HG03095 (cell line): ENCODE measurements at regions not wholly inside any gene's neighbourhood (a gene's known extent, or its start where the extent isn't known, plus 50 kb on each side); places are given as distances from the start of the nearest gene placed in this dataset.
"Not testable (repeated sequence)": the region's sequence is repeated elsewhere in the genome, so short reads cannot be mapped to it uniquely, and the experiment has no call there.

ENCODE experiments used
- ATAC-seq: cut with Tn5 transposase; IDR thresholded peaks from one replicate; pipeline ENCODE4 v1.9.1; 2021; ENCODE audit warnings: moderate library complexity; ENCODE audit not compliant: unreplicated experiment

DNA sequence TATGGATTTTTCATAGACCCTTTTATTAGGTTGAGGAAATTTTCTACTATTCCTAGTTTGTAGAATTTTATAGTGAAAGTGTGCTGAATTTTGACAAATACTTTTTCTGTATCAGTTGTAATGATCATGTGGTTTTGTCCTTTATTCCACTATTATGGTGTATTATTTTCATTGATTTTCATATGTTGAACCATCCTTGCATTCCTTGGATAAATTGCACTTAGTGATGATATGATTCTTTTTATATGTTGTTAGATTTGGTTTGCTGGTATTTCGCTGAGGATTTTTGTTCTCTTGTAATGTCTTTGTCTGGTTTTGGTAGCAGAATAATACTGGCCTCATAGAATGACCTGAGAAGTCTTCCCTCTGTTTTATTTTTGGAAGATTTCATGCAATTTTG is 140.6 kb upstream of the CDK6 start:
- ATAC-seq, result no peak

GRCh38 chr7:92973974-92974373 is 137.6 kb upstream of the CDK6 start:
- no peak for ATAC-seq

GRCh38 chr7:92973293-92973731 is 136.9 kb upstream of the CDK6 start:
- no peak for ATAC-seq

GRCh38 chr7:92972441-92972840 is 136.1 kb upstream of the CDK6 start:
- no peak for ATAC-seq

DNA sequence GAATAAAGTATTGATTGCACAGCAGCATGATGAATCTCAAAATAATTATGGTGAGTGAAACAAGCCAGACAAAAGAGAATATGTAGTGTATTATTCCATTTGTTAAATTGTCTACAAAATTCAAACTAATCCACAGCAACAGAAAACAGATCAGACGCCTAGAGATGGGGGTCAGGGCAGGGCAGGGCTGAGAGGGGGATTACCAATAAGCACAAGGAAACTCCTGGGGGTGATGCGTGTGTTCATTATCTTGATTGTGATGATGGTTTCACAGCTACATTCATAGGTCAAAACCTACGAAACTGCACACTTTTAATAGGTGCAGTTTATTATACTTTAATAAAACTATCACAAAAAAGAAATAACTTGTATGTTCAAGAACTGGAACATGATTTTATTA is 132.7 kb upstream of the CDK6 start:
- no peak for ATAC-seq

- no peak for ATAC-seq
Observed at GRCh38 chr7:92968502-92968901, 132.1 kb upstream of the CDK6 start.

- no peak for ATAC-seq
Observed at GRCh38 chr7:92967238-92967637, 130.9 kb upstream of the CDK6 start.

DNA sequence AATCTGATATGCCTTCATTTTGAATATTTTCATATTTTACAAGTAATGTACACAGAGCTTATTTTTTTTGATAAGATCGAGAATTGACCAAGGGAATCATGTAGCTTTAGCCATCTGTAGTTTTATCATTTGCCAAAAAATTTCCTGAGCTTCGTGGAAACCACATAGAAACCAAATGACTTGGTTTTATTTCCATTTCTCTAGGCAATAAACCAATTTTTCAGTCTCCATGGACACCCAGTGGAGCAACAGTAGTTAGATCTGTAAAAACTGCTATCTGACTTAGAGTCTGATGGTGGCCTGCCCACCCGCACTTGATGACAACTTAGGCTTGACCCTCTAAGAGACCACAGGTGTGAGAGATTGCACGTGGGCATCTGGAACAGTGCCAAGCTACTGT is 127.8 kb upstream of the CDK6 start:
- no peak for ATAC-seq

DNA sequence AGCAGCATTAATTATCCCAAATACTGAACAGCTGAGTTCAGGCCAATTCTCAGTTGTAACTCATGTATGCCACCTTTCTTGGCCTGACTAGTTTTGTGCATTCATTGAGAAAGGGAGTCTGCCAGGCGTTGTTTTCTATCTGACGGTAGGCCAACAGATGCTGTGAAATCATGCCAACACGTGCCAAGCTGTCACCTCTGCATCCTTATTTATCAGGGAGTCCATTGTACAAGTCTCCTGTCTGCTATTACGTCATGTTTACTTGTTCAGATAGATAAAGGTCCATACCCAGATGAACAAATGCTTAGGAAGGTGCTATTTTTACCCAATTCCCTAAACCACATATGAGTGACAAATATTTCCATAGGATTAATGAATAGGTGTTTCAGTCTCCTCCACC is 127.2 kb upstream of the CDK6 start:
- no peak for ATAC-seq

DNA sequence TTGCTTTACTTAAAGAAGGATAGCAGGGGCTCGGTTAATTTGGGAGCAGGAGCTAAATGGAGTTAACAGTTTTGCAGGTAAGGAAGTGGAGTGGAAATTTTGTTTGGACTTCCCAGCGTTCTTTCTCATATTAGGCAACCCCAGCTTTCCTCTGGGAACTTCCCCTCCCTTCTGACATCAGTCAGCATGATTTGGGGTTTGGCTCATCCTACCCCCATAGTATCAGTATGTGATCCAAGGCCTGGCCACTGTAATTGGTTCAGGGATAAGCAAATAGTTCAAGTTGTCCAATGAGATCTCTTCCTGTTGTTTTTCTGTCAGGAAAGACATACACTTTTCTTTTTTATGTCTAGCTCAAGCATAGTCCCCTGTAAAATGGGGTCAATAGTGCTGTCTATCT is 125.6 kb upstream of the CDK6 start:
- no peak for ATAC-seq

DNA sequence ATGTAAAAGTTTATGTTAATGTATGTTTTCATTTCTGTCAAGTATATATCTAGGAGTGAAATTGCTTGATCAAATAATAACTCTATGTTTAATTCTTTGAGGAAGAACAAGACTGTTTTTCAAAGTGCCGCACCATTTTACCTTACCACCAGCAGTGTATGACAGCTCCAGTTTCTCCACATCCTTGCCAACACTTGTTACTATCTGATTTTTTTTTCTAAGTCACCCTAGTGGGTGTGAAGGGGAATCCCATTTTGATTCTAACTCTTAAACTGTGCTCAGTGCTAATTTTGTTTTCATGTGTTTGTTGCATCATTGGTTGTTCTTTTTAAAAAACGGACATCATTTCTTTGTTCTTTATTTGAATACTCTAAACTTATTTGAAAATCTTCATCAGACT is 120.2 kb upstream of the CDK6 start:
- no peak for ATAC-seq

DNA sequence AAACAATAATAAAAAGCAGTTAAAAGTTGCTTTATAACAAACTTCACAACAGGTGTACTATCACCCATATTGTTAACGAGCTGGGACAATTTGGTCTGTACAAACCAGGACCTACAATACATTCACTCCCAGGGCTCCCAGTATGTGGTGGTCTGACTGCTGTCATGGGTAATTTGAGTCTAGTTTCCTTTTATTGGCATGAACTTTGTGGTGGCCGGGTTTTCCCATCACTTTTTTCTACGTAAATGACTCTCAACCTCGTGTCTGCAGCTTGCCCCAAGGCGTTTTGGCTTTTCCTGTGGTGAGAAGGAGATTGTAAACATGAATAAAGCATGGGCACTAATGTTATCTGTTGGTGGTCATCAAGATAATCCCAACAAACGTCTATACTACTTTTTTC is 118.7 kb upstream of the CDK6 start:
- no peak for ATAC-seq

DNA sequence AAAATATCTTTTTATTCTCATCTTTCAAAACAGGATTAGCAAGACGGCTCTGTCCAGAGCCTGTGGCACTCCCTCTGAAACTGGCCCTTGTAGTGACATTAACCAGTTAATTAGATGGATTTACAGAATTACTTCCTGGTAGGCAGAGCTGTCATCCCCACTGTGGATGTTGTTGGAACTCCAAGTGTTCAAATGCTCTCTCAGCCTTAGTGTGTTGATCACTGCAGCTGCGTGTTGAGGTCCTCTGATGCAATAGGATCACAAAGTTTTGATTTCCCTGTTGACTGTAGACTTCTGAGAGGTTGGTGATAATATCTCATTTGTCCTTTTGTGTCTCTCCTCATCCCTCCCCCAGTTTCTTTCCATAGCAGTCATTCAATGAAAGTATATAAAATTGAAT is 117.3 kb upstream of the CDK6 start:
- ATAC-seq, result no peak

GRCh38 chr7:92949748-92950147 is 113.4 kb upstream of the CDK6 start:
- no peak for ATAC-seq

DNA sequence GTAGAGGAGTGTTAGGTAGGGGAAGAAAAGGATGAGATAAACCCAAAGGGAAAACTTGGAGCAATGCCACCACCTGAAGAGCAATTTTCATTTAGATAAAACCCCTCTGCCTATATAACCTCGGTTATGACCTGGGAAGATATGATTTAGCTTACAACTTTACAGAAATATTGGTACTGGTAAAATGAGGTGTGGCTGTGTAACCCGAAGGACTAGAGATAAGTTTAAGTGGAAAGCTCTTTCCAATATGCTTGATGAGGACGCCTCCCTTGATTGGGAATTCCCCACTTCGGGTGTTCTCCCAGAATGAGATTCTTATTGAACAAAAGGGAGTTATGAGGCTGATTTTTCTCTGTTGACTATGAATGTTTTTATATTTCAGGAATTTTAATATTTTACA is 109.5 kb upstream of the CDK6 start:
- no peak for ATAC-seq

DNA sequence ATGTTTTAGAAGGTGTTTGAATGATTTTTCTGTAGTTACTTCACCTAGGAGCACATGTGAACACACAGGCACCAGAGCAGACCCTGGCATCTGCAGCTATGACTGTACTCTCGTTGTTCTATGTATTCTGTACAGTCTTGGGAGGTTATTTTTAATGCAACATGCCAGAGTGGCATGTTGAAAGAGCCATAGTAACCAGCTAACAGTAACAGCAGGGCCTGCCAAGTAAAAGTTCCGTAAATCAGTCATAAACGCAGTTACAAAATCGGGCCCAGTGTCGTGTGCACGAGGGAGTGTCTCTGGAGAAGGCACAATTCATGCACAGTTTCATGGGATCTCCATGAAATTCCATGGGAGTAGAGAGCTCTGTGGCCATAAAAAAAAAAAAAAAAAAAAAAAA is 108.3 kb upstream of the CDK6 start:
- no peak for ATAC-seq

- ATAC-seq, result not testable (repeated sequence)
Observed at GRCh38 chr7:92942706-92943105, 106.3 kb upstream of the CDK6 start.

DNA sequence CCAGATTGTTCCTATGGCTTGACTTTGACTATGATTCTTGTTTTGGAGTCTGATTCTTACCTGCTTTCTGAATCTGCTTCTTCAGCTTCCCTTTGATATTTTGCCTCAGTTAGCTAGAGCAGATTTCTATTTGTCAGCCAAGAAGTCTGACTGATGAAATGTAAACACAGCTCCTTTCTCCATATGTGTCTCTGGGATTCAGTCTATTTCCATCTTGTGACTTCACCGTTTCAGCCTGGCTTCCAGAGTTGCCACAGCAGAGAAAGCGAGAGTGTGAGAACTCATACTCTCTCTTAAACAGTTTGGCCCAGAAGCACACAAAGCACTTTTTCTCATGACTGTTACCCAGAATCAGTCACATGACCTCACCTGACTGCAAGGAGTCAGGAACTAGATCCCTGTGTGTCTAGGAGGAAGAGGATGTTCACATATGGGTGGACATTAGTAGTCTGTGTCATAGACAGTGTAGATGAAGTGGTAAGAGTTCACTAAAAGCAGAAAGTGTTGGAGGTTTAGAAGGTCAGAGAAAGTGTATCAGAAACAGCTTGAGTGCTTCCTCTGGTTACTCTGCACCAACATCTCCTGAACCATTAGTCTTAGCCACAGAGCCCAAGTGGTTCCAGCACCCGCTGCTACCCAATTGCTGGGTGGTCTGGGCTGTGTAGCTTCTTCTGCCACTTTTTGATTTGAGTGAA is 103.4 kb upstream of the CDK6 start:
- ATAC-seq, result no peak

DNA sequence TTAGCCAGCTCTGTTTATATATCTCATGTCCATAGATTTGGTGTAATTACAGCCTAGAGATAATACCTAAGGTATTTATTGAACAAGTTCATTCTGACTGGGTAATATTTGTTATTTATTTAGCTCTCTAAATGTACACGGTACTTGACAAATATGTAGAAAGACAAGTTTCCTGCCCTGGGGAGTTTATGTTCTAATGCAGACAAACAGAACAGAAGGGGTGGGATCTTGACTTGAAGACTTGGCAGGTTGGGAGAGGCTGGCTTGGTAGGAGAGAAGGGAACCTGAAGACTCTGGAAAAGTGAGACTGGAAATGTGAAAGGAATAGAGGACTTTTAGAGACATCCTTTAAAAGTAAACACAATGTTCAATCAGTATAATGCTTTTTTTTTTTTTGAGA is 97.7 kb upstream of the CDK6 start:
- ATAC-seq, result no peak

DNA sequence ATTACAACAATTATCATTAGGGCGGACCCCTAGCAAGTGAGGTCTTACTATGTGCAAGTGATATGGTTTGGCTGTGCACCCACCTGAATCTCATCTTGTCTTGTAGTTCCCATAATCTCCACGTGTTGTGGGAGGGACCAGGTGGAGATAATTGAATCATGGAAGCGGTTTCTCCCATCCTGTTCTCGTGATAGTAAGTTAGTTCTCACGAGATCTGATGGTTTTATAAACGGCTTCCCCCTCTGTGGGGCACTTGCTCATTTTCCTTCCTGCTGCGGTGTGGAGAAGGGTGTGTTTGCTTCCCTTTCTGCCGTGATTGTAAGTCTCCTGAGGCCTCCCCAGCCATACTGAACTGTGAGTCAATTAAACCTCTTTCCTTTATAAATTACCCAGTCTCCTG is 96.1 kb upstream of the CDK6 start:
- no peak for ATAC-seq

- ATAC-seq, result no peak
Observed at GRCh38 chr7:92930404-92930803, 94.0 kb upstream of the CDK6 start.

GRCh38 chr7:92926697-92927044 is 90.3 kb upstream of the CDK6 start:
- no peak for ATAC-seq

DNA sequence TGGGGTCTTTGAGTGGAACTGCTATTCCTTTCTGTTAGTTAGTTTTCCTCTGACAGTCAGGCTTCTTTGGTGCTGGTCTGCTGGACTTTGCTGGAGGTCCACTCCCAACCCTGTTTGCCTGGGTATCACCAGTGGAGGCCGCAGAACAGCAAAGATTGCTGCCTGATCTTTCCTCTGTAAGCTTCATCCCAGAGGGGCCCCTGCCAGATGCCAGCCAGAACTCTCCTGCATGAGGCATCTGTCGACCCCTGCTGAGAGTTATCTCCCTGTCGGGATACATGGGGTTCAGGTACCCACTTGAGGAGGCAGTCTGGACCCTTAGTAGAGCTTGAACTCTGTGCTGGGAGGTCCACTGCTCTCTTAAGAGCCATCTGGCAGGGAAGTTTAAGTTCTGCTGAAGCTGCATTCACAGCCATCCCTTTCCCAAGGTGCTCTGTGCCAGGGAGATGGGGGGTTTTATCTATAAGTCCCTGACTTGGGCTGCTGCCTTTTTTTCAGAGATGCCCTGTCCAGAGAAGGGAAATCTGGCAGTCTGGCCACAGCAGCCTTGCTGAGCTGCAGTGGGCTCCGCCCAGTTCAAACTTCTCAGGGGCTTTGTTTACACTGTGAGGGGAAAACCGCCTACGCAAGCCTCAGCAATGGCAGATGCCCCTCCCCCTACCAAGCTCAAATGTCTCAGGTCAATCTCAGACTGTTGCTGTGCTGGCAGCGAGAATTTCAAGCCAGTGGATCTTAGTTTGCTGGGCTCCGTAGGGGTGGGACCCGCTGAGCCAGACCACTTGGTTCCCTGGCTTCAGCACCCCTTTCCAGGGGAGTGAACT is 89.7 kb upstream of the CDK6 start:
- ATAC-seq, result no peak
